ENCODE measurements at regions not wholly inside any gene's neighbourhood (a gene's known extent, or its start where the extent isn't known, plus 50 kb on each side); places are given as distances from the start of the nearest gene placed in this dataset.

- H3K36me3 Mint-ChIP-seq (ENCODE audit: low read depth): no peaks in the 10 kb centered on the region
- H3K4me1 Mint-ChIP-seq: no peaks in the 10 kb centered on the region
- H3K9me3 Mint-ChIP-seq: no peaks in the 10 kb centered on the region
- H3K27ac Mint-ChIP-seq: no peak overlapping the region
- no peak overlapping the region for H3K4me3 Mint-ChIP-seq
- H3K27me3 Mint-ChIP-seq: no peaks in the 10 kb centered on the region
- no peak for DNase-seq
- POLR2A ChIA-PET: no interaction called here
- CTCF ChIA-PET: no interaction called here
Observed at GRCh38 chr2:216553482-216554240, 55.0 kb downstream of the RPL37A start.

DNA sequence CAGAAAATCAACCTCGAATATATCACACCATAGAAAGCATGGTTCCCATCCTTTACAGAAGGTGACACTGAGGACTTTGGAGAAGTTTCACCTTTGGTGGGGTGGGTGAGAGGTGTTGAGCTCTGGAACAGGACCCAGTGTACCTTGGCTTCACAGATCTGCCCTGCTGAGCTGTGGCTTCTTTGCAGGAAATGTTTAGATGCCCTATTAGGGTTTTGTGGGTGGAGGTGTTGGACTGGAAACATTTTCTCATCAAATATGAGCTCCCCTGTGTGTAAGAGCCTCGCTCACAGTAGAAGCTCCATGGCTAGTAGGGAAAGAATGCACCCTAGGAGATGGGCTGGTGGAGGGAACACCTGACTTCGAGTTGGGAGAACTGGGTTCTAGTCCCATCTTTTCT is 55.6 kb downstream of the RPL37A start:
- Mint-ChIP-seq H3K4me3 (no peak overlapping the region), H3K9me3 (no peaks in the 10 kb centered on the region), H3K27ac (no peak overlapping the region), H3K27me3 (no peaks in the 10 kb centered on the region), H3K4me1 (no peaks in the 10 kb centered on the region), H3K36me3 (ENCODE audit: low read depth) (no peaks in the 10 kb centered on the region)
- no peak for DNase-seq
- CTCF ChIA-PET: no interaction called here
- POLR2A ChIA-PET: no interaction called here

- Mint-ChIP-seq H3K27me3 (no peaks in the 10 kb centered on the region), H3K4me3 (no peak overlapping the region), H3K27ac (no peak overlapping the region), H3K36me3 (ENCODE audit: low read depth) (no peaks in the 10 kb centered on the region), H3K9me3 (no peaks in the 10 kb centered on the region), H3K4me1 (no peaks in the 10 kb centered on the region)
- CTCF ChIA-PET: no interaction called here
- DNase-seq: no peak
- POLR2A ChIA-PET: no interaction called here
Observed at GRCh38 chr2:216554755-216555154, 56.1 kb downstream of the RPL37A start.

GRCh38 chr2:216555274-216555673 is 56.6 kb downstream of the RPL37A start:
- CTCF ChIA-PET: no interaction called here
- Mint-ChIP-seq H3K4me1 (no peaks in the 10 kb centered on the region), H3K27ac (no peak overlapping the region), H3K9me3 (no peaks in the 10 kb centered on the region), H3K27me3 (no peaks in the 10 kb centered on the region), H3K36me3 (ENCODE audit: low read depth) (no peaks in the 10 kb centered on the region), H3K4me3 (no peak overlapping the region)
- POLR2A ChIA-PET: no interaction called here
- no peak for DNase-seq

DNA sequence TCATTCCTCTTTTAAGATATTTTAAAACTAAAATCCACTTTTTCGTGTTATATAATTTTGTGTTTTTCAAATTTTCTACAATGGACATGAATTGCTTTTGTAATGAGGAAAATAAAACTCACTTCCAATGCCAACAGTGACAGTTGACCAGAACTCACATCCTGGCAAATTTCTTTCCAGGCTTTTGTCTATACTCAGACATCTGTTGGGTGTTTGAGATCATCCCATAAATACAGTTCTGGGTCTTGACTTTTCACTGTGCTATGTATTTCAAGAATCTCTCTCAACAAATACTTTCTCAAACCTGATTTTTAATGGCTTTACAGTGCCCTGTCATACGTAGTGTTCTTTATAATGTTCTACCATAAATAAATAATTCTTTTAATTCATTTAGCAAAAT is 57.6 kb downstream of the RPL37A start:
- DNase-seq: no peak
- POLR2A ChIA-PET: no interaction called here
- Mint-ChIP-seq H3K27ac (no peak overlapping the region), H3K9me3 (no peaks in the 10 kb centered on the region), H3K4me1 (no peaks in the 10 kb centered on the region), H3K36me3 (ENCODE audit: low read depth) (no peaks in the 10 kb centered on the region), H3K4me3 (no peak overlapping the region), H3K27me3 (no peaks in the 10 kb centered on the region)
- CTCF ChIA-PET: no interaction called here

DNA sequence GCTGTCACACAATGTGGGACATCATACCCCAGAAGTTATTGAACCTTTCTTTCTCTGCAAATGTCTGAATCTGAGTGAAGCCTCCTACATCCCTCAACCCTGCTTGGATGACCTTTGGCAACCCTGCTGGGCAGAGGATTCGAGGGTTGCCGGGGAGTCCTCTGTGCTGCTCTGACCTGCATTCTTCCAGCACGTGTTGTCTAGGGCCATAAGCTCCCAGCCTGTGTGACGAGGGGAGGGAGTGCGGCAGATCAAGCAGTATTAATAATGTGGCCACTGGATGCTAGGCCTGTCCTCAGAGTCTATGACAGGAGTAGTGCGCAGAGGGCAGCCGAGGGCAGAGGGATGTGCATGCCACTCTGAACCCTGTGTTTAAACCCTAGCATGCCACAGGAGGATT is 58.8 kb downstream of the RPL37A start:
- Mint-ChIP-seq H3K36me3 (ENCODE audit: low read depth) (no peaks in the 10 kb centered on the region), H3K9me3 (no peaks in the 10 kb centered on the region), H3K4me1 (no peaks in the 10 kb centered on the region), H3K4me3 (no peak overlapping the region), H3K27ac (no peak overlapping the region), H3K27me3 (no peaks in the 10 kb centered on the region)
- DNase-seq: no peak
- POLR2A ChIA-PET: no interaction called here
- CTCF ChIA-PET: no interaction called here

DNA sequence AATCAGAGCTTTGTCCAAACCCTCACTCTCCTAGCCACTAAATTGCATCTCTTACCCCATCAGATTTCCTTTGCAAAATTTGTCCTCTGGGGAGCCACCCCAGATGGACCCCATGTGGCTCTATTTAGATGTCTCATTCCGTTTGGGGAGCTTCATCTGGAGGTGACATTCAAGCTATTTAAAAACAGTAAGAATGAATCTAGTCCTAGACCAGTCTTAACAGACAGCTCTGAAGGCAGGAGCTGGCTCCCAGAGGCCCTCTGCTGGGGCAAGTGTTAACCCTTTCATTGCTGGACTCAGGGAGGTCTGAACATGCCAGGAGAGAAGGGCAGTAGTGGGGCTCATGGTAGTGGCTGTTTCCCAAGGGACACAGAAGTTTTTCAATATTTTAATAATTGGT is 59.2 kb downstream of the RPL37A start:
- H3K4me1 Mint-ChIP-seq: no peaks in the 10 kb centered on the region
- no peak for DNase-seq
- POLR2A ChIA-PET: no interaction called here
- H3K9me3 Mint-ChIP-seq: no peaks in the 10 kb centered on the region
- H3K27me3 Mint-ChIP-seq: no peaks in the 10 kb centered on the region
- H3K4me3 Mint-ChIP-seq: no peak overlapping the region
- CTCF ChIA-PET: no interaction called here
- H3K36me3 Mint-ChIP-seq (ENCODE audit: low read depth): no peaks in the 10 kb centered on the region
- no peak overlapping the region for H3K27ac Mint-ChIP-seq

GRCh38 chr2:216559625-216560156 is 61.0 kb downstream of the RPL37A start:
- Mint-ChIP-seq H3K36me3 (ENCODE audit: low read depth) (no peaks in the 10 kb centered on the region), H3K4me3 (no peak overlapping the region), H3K9me3 (no peaks in the 10 kb centered on the region), H3K27ac (no peak overlapping the region), H3K4me1 (no peaks in the 10 kb centered on the region), H3K27me3 (no peaks in the 10 kb centered on the region)
- no peak for DNase-seq
- CTCF ChIA-PET: no interaction called here
- POLR2A ChIA-PET: no interaction called here

DNA sequence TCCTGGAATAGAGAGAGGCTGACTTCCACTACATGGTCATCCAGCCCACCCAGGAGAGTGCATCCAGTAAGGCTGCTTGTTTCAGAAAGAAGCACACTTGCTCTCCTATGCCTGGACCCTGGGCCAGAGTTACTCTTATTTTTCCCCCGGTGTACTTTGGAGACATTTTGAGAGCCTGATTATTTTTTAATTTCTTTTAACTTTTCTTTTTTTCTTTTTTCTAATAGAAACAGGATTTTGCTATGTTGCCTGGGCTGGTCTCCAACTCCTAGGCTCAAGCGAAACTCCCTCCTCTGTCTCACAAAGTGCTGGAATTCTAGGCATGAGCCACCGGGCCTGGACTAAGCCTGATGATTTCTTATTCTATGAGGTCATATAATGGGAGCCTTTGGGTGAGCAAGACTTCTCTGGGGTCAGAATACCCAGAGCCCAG is 62.2 kb downstream of the RPL37A start:
- CTCF ChIA-PET: no interaction called here
- DNase-seq: no peak
- Mint-ChIP-seq H3K4me3 (no peak overlapping the region), H3K27me3 (no peaks in the 10 kb centered on the region), H3K9me3 (no peaks in the 10 kb centered on the region), H3K36me3 (ENCODE audit: low read depth) (no peaks in the 10 kb centered on the region), H3K27ac (no peak overlapping the region), H3K4me1 (no peaks in the 10 kb centered on the region)
- POLR2A ChIA-PET: no interaction called here

DNA sequence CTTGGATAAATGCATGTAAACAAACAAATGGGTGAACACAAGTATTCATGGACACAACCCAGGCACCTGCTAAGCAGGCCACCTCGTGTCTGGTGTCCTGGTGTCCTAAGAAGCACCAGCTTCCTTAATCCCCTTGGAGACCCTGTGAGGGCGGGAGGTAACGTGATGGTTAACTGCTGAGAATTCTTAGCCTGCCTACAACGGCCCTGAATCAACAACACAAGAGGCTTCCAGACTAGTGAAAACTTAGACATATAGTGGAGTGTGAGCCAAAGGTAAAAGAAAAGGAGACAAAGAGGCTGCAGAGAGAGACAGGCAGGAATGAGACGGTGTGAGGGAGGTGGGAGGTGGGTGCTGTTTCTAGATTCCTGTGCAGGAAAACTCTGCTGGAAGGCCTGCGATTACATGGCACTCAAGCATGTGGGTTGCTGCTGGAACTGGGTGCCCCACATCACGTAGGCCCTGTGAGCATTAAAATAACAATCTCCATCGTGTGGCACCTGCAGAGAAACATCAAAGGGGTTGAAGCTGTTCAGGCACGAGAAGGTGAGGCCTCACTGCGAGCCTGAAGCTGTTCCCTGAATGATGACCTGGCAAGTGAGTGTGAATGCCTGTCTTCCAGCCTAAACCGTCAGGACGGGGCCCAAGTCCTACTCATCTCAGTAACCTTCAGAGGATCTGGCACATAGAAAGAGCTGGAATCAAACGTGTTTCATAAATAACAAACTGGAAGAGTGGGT is 64.2 kb downstream of the RPL37A start:
- peaks cover 3% of the 10 kb centered on the region for H3K27me3 Mint-ChIP-seq
- ChIA-PET CTCF (no interaction called here), POLR2A (no interaction called here)
- H3K36me3 Mint-ChIP-seq (ENCODE audit: low read depth): no peaks in the 10 kb centered on the region
- H3K4me1 Mint-ChIP-seq: no peaks in the 10 kb centered on the region
- no peak overlapping the region for H3K4me3 Mint-ChIP-seq
- DNase-seq: no peak
- H3K27ac Mint-ChIP-seq: no peak overlapping the region
- H3K9me3 Mint-ChIP-seq: no peaks in the 10 kb centered on the region

GRCh38 chr2:216563646-216564045 is 65.0 kb downstream of the RPL37A start:
- CTCF ChIA-PET: no interaction called here
- peaks cover 7% of the 10 kb centered on the region for H3K27me3 Mint-ChIP-seq
- no peak overlapping the region for H3K27ac Mint-ChIP-seq
- no peak for DNase-seq
- no peaks in the 10 kb centered on the region for H3K36me3 Mint-ChIP-seq (ENCODE audit: low read depth)
- H3K4me1 Mint-ChIP-seq: no peaks in the 10 kb centered on the region
- H3K4me3 Mint-ChIP-seq: no peak overlapping the region
- no peaks in the 10 kb centered on the region for H3K9me3 Mint-ChIP-seq
- POLR2A ChIA-PET: interaction anchor here (0.6 kb wide), 1 partner anchor 99 kb away, joined by 6 read pairs; no protein-coding TSS in a partner anchor

GRCh38 chr2:216564611-216565010 is 66.0 kb downstream of the RPL37A start:
- H3K9me3 Mint-ChIP-seq: no peaks in the 10 kb centered on the region
- peaks cover 13% of the 10 kb centered on the region for H3K27me3 Mint-ChIP-seq
- H3K36me3 Mint-ChIP-seq (ENCODE audit: low read depth): no peaks in the 10 kb centered on the region
- no peak overlapping the region for H3K4me3 Mint-ChIP-seq
- CTCF ChIA-PET: no interaction called here
- no peaks in the 10 kb centered on the region for H3K4me1 Mint-ChIP-seq
- POLR2A ChIA-PET: no interaction called here
- DNase-seq: no peak
- no peak overlapping the region for H3K27ac Mint-ChIP-seq

- CTCF ChIA-PET: interaction anchor here (1.1 kb wide), 1 partner anchor 46 kb away, joined by 3 read pairs; no protein-coding TSS in a partner anchor
- DNase-seq: no peak
- peaks cover 13% of the 10 kb centered on the region for H3K27me3 Mint-ChIP-seq
- POLR2A ChIA-PET: interaction anchor here (0.6 kb wide), 1 partner anchor 24 kb away, joined by 3 read pairs; no protein-coding TSS in a partner anchor
- H3K4me3 Mint-ChIP-seq: no peak overlapping the region
- H3K9me3 Mint-ChIP-seq: no peaks in the 10 kb centered on the region
- H3K27ac Mint-ChIP-seq: no peak overlapping the region
- no peaks in the 10 kb centered on the region for H3K36me3 Mint-ChIP-seq (ENCODE audit: low read depth)
- H3K4me1 Mint-ChIP-seq: no peaks in the 10 kb centered on the region
Observed at GRCh38 chr2:216565956-216566355, 67.3 kb upstream of the IGFBP2 start.

DNA sequence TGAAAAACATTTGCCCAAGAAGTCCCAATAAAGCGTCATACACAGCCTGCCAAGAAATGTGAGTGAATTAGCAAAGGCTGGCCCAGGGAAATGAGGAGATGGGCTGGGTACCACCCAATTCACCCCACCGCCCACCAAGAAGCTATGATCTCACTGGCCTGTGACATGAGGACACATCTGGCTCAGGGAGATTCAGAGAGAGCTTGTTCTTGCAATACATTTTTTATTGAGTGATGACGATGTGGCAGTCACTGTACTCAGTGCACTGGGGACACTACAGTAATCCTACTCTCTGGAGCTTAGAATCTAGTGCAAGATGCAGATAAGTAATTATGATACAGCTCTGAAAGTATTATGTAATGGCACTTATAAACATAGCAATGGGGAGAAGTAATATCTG is 64.6 kb upstream of the IGFBP2 start:
- Mint-ChIP-seq H3K27me3 (peaks cover 13% of the 10 kb centered on the region), H3K9me3 (no peaks in the 10 kb centered on the region), H3K36me3 (ENCODE audit: low read depth) (no peaks in the 10 kb centered on the region), H3K27ac (no peak overlapping the region), H3K4me1 (no peaks in the 10 kb centered on the region), H3K4me3 (no peak overlapping the region)
- ChIA-PET CTCF (no interaction called here), POLR2A (no interaction called here)
- no peak for DNase-seq

Measured in activated CD4-positive, alpha-beta T cell treated with anti-CD3 and anti-CD28 coated beads, Interleukin-2, amount 10 ng/mL, durations not matched to agents 7 days and 5 days (primary cell).